Thymus (tissue), 11 donors: ENCODE measurements at regions not wholly inside any gene's neighbourhood (a gene's known extent, or its start where the extent isn't known, plus 50 kb on each side); places are given as distances from the start of the nearest gene placed in this dataset.

Experiments used
- DNase-seq, 9 donors: peaks; one replicate each; pipeline ENCODE4 v3.0.0-alpha.2; 2013; ENCODE audit warnings: low spot score in 9 of 9, low read depth in 6 of 9, missing footprints in 1 of 9
- H3K27ac ChIP-seq, 2 donors: one replicate each; pipeline ENCODE4 v1.5.1; 2013; ENCODE audit warnings: control low read depth in 1 of 2, low read depth in 1 of 2, low read length in 1 of 2, mild to moderate bottlenecking in 1 of 2, moderate library complexity in 1 of 2
- H3K27me3 ChIP-seq, 2 donors: one replicate each; pipeline ENCODE4 v1.5.1; 2013; ENCODE audit warnings: low read length in 1 of 2; ENCODE audit not compliant: control insufficient read depth in 2 of 2, insufficient read depth in 1 of 2
- H3K36me3 ChIP-seq, 2 donors: one replicate each; pipeline ENCODE4 v1.5.1; 2013; ENCODE audit warnings: low read length in 1 of 2, mild to moderate bottlenecking in 1 of 2, moderate library complexity in 1 of 2; ENCODE audit not compliant: control insufficient read depth in 2 of 2, insufficient read depth in 2 of 2
- H3K4me1 ChIP-seq, 2 donors: one replicate each; pipeline ENCODE4 v1.5.1; 2013; ENCODE audit warnings: low read length in 2 of 2; ENCODE audit not compliant: control insufficient read depth in 2 of 2, insufficient read depth in 2 of 2
- H3K4me3 ChIP-seq, 2 donors: one replicate each; pipeline ENCODE4 v1.5.1; 2013; ENCODE audit warnings: low read length in 2 of 2, control low read depth in 1 of 2, mild to moderate bottlenecking in 1 of 2
- H3K9me3 ChIP-seq, 2 donors: one replicate each; pipeline ENCODE4 v1.5.1; 2013; ENCODE audit warnings: low read length in 1 of 2, mild to moderate bottlenecking in 1 of 2; ENCODE audit not compliant: control insufficient read depth in 2 of 2, insufficient read depth in 1 of 2
- WGBS: extraction: QIAGEN DNeasy Blood & Tissue Kit; methylation state at CpG from one replicate; pipeline ENCODE4 v1.1.7; 2013; 5-methylcytosine and 5-hydroxymethylcytosine counted together
- donor health status: healthy.

DNA sequence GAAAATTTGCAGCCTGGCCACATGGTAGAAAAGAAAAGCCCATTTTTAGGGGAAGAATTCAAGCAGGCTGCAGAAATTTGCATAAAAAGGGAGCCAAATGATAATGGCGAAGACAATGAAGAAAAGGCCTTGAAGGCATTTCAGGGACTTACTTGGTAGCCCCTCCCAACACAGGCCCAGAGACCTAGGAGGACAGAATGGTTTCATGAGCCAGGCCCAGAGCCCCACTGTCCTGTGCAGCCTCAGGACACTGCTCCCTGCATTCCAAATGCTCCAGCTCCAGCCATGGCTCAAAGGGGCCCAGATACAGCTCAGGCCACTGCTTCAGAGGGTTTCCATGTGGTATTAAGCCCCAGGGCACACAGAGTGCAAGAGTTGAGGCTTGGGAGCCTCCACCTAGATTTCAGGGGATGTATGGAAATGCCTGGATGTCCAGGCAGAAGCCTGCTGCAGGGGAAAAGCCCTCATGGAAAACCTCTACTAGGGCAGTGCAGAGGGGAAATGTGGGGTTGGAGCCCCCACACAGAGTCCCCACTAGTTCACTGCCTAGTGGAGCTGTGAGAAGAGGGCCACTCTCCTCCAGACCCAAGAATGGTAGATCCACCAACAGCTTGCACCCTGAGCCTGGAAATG lies 271.7 kb upstream of the KLF3 start:
- Histone ChIP-seq H3K36me3 (no peaks in the 10 kb centered on the region), H3K4me1 (peaks cover 1 to 5% of the 10 kb centered on the region in 2 donors), H3K27ac (no peak overlapping the region), H3K4me3 (no peak overlapping the region), H3K9me3 (peaks cover 0 to 13% of the 10 kb centered on the region in 2 donors), H3K27me3 (no peaks in the 10 kb centered on the region)
- no peak for DNase-seq
- 96% methylated on average over 1 of the region's 1 CpG for WGBS

DNA sequence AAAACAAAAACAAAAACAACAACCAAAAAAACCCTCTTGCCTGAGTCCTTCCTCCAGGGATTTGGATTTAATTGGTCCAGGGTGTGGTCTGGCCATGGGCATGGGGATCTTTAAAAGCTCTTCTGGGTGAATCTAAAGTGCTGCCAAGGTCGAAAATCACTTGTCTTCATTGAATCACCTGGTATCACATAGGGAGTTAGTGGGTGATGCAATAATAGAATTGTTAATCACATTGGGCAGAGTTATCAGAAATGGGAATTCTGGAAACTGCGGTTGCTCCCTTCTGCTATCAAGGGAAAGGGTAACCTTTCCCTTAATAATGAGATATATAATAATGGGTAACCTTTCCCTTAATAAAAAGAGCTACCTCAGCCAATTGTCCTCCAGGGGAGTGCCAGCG lies 267.9 kb upstream of the KLF3 start:
- Histone ChIP-seq H3K36me3 (no peaks in the 10 kb centered on the region), H3K27me3 (no peaks in the 10 kb centered on the region), H3K27ac (no peak overlapping the region), H3K4me3 (no peak overlapping the region), H3K4me1 (no peaks in the 10 kb centered on the region), H3K9me3 (peaks cover 0 to 16% of the 10 kb centered on the region in 2 donors)
- 97% methylated on average over 3 of the region's 3 CpGs for WGBS
- no peak for DNase-seq

DNA sequence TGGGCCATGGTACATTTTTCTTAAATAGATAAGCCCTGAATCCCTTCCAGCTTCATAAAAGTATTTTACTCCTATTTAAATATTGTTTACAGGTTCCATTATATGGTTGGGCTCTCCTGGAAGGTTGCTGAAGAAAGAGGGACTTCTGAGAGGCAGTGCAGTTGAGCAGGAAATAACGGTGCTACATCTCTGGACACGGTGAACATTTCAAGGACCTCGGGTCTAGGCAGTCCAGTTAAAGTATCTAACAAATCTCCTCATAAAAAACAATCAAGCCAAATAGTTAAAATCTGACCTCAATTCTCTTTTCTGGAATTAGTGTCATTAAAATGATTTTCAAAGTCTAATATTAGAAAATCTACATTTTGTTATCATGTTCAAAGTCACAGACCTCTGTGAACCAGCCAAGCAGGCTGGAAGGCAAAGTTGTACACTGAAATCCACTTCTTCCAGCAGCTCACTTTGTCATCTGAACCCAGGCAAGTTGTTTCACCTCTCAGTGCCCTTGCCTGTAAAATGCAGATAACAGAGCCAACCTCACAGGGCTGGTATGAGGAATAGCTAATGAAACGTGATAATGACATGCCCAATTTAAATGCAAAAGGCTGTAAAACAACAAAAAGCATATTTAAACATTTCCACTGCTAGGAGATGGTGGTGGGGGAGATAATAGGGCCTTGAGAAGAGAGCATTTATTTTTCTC lies 267.0 kb upstream of the KLF3 start:
- no peak for DNase-seq

DNA sequence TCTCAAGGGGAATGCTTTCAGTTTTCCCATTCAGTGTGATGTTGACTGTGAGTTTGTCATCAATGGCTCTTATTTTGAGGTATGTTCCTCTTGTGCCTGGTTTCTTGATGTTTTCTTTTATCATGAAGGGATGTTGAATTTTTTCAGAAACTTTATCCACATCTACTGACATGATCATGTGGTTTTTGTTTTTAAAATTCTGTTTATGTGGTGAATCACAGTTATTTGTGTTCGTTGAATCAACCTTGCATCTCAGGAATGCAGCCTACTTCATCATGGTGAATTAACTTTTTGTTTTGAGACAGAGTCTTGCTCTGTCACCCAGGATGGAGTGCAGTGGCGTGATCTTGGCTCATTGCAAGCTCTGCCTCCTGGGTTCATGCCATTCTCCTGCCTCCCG lies 263.1 kb upstream of the KLF3 start:
- no peak overlapping the region for H3K27ac ChIP-seq
- DNase-seq = no peak
- H3K27me3 ChIP-seq = no peaks in the 10 kb centered on the region
- no peak overlapping the region for H3K4me3 ChIP-seq
- no peaks in the 10 kb centered on the region for H3K4me1 ChIP-seq
- 92% methylated on average over 3 of the region's 3 CpGs for WGBS
- peaks cover 0 to 3% of the 10 kb centered on the region in 2 donors for H3K9me3 ChIP-seq
- no peaks in the 10 kb centered on the region for H3K36me3 ChIP-seq

More for the DNA sequence above, 267.0 kb upstream of the KLF3 start:
- H3K4me3 ChIP-seq = no peak overlapping the region
- WGBS = 94% methylated on average over 4 of the region's 4 CpGs
- H3K4me1 ChIP-seq = no peaks in the 10 kb centered on the region
- H3K9me3 ChIP-seq = peaks cover 0 to 16% of the 10 kb centered on the region in 2 donors
- H3K27me3 ChIP-seq = no peaks in the 10 kb centered on the region
- no peaks in the 10 kb centered on the region for H3K36me3 ChIP-seq
- H3K27ac ChIP-seq = no peak overlapping the region

DNA sequence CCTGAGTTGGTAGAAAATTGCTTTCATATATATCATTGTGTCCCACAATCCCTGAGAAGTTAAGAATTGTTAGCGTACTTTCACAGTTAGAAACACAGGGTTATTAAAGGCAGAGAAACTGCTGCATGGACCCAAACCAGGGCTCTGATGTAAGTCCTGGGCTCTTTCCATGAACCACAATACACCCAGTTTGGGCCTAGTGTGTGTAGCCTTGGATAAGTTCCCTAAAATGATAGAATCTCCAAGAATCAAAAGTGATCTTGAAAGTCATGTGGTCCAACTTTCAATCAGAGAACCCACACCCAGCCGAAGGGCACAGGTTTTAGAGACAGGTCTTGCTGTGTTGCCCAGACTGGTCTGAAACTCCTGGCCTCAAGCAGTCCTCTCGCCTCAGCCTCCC lies 257.8 kb upstream of the KLF3 start:
- Histone ChIP-seq H3K36me3 (no peaks in the 10 kb centered on the region), H3K27me3 (no peaks in the 10 kb centered on the region), H3K27ac (no peak overlapping the region), H3K4me1 (no peaks in the 10 kb centered on the region), H3K4me3 (no peak overlapping the region), H3K9me3 (no peaks in the 10 kb centered on the region)
- WGBS = 97% methylated on average over 3 of the region's 3 CpGs
- DNase-seq = no peak

DNA sequence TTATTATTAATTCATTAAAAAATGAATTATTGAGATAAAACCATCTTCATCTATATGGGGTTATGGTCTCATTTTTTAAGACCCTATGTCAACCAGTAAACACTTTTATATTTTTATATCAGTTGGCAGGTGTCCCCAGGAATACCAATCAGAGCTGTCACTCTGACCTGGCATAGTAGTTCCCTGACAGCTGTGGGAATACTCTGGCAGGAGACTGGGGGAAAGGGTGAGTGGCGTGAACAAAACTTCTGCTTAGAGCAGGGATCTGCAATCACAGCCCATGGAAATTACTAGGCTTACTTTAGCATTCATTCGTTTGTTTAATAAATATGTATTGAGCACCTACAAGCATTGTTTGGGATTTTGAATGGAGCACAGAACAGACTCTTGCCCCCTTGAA lies 254.1 kb upstream of the KLF3 start:
- Histone ChIP-seq H3K27ac (no peak overlapping the region), H3K9me3 (no peaks in the 10 kb centered on the region), H3K36me3 (no peaks in the 10 kb centered on the region), H3K4me1 (peaks cover 0 to 3% of the 10 kb centered on the region in 2 donors), H3K27me3 (no peaks in the 10 kb centered on the region), H3K4me3 (no peak overlapping the region)
- 100% methylated on average over 2 of the region's 2 CpGs for WGBS
- no peak for DNase-seq

DNA sequence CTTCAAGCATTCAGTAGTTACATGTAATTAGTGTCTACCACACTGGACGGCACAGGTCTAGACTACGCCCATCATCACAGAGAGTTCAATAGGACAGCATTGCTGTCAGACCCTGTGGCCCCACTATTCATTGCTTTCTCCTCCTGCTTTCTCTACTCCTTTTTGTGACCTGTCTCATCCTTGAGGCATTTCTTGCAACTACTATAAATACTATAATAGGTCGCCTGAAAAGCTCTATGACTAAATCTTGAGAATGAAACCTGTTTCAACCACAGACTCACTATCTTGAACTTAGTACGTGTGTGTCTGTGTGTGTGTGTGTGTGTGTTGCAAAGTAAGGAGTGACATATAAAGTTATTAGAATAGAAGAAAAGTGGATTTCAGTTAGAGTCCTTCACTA lies 252.9 kb upstream of the KLF3 start:
- 85% methylated on average over 4 of the region's 4 CpGs for WGBS
- Histone ChIP-seq H3K9me3 (no peaks in the 10 kb centered on the region), H3K27me3 (no peaks in the 10 kb centered on the region), H3K4me3 (no peak overlapping the region), H3K4me1 (peaks cover 3 to 4% of the 10 kb centered on the region in 2 donors), H3K36me3 (no peaks in the 10 kb centered on the region), H3K27ac (no peak overlapping the region)
- DNase-seq = no peak

DNA sequence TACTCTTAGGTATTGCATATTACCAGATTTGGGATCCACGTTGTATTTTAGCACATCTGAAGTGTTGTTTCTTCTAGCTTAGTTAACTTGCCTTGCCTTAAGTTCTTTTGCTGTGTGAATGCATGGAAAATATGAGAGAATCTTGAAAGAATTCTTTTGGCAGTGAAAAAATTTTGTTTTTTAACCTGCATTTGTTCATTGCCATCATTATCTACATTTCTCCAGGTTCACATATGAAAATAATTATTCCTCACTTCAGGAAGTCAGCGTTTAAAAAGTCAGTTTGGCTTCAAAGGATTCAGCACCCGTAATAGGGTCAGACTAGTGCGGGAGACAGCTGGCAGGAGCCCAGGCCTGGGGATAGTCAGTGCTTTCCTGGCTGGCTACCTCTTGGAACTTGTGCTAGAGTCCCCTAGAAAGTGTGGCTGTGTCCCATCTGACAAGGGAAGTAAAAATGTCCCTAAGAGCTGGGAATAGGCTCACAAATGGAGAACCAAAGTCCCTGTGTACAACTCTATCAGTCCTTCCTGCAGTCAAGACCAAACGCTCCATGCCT lies 251.9 kb upstream of the KLF3 start:
- DNase-seq = no peak
- Histone ChIP-seq H3K4me3 (no peak overlapping the region), H3K9me3 (no peaks in the 10 kb centered on the region), H3K4me1 (peaks cover 3 to 4% of the 10 kb centered on the region in 2 donors), H3K36me3 (no peaks in the 10 kb centered on the region), H3K27ac (no peak overlapping the region), H3K27me3 (no peaks in the 10 kb centered on the region)
- WGBS = 97% methylated on average over 5 of the region's 5 CpGs

DNA sequence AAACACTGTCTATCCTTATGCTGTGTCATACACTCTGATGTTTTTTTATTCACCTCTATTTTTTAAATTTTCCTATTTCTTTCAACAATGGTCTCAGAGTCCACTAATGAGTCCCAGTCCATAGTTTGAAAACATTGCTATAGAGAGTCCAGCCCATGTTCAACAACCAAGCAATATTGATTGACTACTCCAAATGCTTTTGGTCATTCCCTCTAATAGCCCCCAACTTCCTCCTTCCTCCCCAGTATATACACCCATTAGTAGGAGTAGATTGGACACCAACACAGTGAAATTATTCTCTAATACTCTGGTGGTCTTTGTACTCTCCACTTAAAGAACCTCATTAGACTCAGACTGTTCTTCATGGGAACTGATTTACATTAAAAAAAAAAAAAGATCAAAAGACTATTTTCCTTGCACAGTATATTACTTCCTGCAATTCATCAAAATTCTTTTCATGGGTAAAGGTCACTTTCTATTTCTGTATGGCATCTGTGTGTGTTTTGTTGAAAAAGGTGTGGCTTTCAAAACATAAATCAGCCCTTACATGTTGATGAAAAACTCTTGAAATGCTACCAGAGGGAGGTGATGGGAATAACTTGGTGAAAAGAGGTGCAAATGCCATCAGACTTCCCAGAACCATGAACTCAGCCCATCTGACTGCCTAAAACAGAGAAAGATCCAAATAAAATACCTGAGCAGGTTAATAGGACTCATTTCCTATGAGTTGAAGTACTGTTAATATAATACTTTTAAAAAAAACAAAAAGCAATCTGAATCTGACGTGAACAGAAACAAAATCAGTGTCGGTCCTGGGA lies 250.3 kb upstream of the KLF3 start:
- no peaks in the 10 kb centered on the region for H3K36me3 ChIP-seq
- WGBS = 95% methylated on average over 2 of the region's 2 CpGs
- no peaks in the 10 kb centered on the region for H3K27me3 ChIP-seq
- H3K4me3 ChIP-seq = no peak overlapping the region
- H3K9me3 ChIP-seq = no peaks in the 10 kb centered on the region
- H3K4me1 ChIP-seq = peaks cover 3 to 4% of the 10 kb centered on the region in 2 donors
- H3K27ac ChIP-seq = no peak overlapping the region
- DNase-seq = no peak
